LoVo (cell line): ENCODE measurements at regions not wholly inside any gene's neighbourhood (a gene's known extent, or its start where the extent isn't known, plus 50 kb on each side); places are given as distances from the start of the nearest gene placed in this dataset.

Source experiments
- DNase-seq: peaks from one replicate; pipeline ENCODE4 v3.0.0-alpha.2; 2016; ENCODE audit warnings: low spot score

- no peak for DNase-seq
Measured at GRCh38 chr2:133945089-133945488, 308.8 kb upstream of the MGAT5 start.

GRCh38 chr2:133947057-133947456 is 306.8 kb upstream of the MGAT5 start:
- DNase-seq: no peak

- DNase-seq: no peak
Measured at GRCh38 chr2:133948610-133949290, 305.1 kb upstream of the MGAT5 start.

GRCh38 chr2:133949595-133949994 is 304.3 kb upstream of the MGAT5 start:
- no peak for DNase-seq

DNA sequence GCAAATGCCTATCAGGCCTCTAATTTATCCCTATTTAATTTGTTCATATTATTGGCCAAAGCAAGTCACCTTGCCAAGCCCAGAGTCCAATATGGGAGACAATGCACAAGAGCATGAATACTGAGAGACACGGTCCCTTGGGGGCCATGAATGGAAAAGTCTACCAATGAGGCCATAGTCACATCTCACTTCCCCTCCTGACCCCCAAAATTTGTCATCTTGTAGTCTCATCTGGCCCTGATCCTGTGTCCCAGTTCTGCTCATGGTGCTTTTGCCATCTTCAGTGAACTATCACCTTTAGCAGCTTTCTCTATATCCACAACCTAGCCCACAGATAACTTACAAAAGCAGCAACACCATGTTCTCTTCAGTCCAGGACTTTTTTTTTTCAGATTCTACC is 302.7 kb upstream of the MGAT5 start:
- no peak for DNase-seq

- DNase-seq: no peak
Measured at GRCh38 chr2:133952420-133952819, 301.5 kb upstream of the MGAT5 start.

- DNase-seq: no peak
Measured at GRCh38 chr2:133952896-133953295, 301.0 kb upstream of the MGAT5 start.

GRCh38 chr2:133953524-133953923 is 300.3 kb upstream of the MGAT5 start:
- DNase-seq: no peak

DNA sequence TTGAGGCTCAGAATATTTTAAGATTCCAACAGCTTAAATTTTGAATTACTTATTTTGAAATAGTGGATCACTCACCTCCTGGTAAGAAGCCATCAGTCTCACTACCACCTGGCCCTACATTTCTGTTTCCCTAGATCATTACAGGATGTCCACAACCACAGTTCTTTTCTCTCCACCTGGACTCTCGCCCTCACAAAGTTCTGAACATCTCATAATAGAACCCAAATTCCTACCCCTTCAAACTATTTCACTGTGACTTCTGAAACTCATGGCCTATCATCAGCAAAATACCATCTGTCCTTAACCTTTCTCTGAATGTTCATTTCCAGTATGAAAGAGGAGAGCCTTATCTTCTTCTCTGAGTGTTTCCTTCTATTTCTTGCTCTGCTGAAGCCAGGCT is 299.2 kb upstream of the MGAT5 start:
- no peak for DNase-seq

- no peak for DNase-seq
Measured at GRCh38 chr2:133955169-133955568, 298.7 kb upstream of the MGAT5 start.

- DNase-seq: no peak
Measured at GRCh38 chr2:133956434-133956935, 297.4 kb upstream of the MGAT5 start.

GRCh38 chr2:133957724-133958480 is 296.0 kb upstream of the MGAT5 start:
- no peak for DNase-seq

DNA sequence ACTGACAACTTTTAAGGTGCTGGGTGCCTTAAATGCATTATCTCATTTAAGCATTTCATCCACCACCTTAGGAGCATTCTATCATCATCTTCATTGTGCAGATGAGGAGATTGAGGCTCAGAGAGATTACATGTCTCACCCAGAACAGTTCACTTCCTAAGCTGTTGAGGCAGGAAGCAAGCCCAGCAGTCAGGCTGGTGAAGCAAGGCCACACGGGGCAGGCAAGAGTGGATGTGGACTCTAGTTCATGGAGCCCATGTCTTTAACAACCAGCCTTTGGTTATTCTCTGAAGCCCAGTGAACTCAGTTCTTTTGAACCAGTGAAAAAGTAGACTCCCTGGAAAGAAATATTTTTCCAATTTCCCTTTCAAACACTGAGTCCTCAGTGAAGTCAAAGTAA is 294.8 kb upstream of the MGAT5 start:
- DNase-seq: no peak

GRCh38 chr2:133966720-133967304 is 287.1 kb upstream of the MGAT5 start:
- no peak for DNase-seq

GRCh38 chr2:133967326-133967725 is 286.5 kb upstream of the MGAT5 start:
- no peak for DNase-seq

- DNase-seq: no peak
Measured at GRCh38 chr2:133968446-133968845, 285.4 kb upstream of the MGAT5 start.

DNA sequence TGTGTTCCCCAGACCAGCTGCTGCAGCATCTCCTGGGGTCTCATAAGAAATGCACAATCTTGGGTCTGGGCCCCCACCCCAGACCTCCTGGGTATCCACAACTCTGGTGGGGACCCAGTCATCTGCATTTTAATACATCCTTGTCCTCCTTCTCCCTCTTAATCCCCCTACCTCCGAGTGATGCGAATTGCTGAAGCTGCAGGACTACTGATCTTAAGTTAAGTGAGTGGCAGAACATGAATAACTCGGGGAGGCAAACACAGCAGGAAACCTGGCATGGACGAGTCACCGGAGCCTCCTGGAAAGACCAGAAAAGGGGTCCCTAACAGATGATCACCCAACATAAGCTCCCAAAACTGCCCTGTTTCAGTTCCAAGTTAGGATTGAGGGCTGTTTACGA is 283.2 kb upstream of the MGAT5 start:
- no peak for DNase-seq

DNA sequence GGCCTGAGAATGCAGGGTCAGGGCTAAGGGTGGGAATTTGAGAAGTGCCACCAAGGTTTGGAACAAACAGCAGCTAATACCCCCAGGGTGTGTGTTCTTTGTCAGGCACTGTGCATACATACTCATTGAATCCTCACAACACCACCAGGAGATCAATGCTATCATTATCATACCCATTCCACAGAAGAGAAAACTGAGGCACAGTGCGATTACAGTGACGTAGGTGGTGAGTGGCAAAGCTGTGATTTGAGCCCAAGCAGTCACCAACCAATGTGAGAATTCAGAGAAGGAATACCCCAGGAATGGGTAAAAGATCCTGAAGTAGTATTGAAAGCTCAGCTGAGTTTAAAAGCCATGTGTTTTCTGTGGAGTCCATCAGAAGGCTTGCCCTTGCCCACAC is 281.6 kb upstream of the MGAT5 start:
- DNase-seq: no peak

- no peak for DNase-seq
Measured at GRCh38 chr2:133972786-133973185, 281.1 kb upstream of the MGAT5 start.

DNA sequence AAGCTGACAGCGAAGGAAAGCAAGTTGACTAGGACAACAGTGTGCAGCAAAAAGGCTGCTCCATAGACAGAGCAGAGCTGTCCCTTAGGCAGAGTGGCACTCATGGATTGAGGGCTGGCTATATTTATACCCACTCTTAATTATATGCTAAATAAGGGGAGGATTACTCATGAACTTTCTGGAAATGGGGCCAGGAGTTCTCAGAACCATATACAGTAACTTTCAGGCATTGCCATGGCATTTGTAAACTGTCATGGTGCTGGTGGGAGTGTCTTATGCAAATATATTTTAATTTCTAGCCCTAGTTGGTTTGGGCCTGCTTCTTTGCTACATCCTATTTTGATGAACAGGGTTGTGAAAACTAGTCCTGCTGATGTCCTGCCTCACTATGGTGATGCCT is 279.5 kb upstream of the MGAT5 start:
- no peak for DNase-seq

GRCh38 chr2:133975135-133975534 is 278.7 kb upstream of the MGAT5 start:
- no peak for DNase-seq

DNA sequence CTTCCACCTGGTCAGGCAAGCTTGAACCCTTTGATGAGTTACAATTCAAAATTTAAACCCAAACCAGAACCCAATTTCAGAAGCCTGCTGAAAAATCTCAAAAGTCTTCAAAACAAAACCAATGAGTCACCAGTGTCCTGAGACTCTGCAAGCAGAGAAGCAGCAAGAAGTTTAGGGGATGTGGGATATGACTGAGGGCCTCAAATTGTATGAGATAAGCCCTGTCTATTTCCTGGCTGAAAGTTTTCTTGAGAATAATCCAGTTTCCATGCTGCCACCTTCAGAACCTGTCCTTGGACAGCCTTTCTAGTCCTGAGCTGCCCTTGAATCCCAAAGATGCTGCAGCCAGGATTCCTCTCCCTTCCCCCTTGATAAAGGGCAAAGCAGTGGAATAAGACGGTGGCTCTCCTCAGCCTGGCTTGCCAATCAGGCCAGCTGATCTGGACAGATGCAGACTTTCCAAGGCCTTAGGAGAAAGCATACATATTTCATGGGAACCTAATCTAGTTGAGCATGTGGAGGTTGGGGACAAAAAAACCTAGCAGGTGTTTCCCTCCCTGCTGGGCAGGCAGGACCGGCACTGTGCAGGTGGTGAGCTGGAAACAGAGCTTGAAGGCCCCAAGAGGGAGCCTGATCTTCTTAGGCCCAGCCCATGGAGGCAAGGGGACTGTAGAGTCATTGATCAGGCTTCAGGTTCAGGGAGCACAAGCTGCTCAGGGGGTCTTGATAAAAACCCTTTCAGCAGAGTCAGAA is 278.0 kb upstream of the MGAT5 start:
- no peak for DNase-seq

DNA sequence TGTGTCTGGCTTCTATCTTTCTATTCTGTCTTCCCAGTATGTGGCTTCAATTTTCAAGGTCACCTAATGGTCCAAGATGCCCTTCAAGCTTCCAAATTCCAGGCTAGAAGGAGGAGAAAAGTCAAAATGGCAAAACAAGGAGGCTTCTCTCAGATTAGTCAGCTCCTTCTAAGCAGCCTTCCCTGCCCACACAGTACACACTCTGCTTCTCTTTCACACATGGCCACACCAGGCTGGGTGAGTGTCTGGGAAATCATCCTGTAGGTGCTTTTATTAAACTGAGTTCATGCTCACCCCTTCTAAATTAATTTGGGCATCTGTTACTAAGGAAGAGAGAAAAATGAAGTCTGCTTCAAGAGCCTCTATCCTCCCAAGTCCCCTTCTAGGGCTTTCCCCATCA is 277.2 kb upstream of the MGAT5 start:
- DNase-seq: no peak
